IPS DF 4.7 (cell line): ENCODE measurements at regions not wholly inside any gene's neighbourhood (a gene's known extent, or its start where the extent isn't known, plus 50 kb on each side); places are given as distances from the start of the nearest gene placed in this dataset.

Source experiments
- DNase-seq: peaks from one replicate; pipeline ENCODE4 v3.0.0-alpha.2; 2013; ENCODE audit warnings: low spot score; ENCODE audit errors: extremely low read depth

- no peak for DNase-seq
Observed at GRCh38 chr1:157292809-157293564, 154.8 kb upstream of the ETV3 start.

GRCh38 chr1:157292302-157292701 lies 154.1 kb upstream of the ETV3 start:
- DNase-seq = no peak

GRCh38 chr1:157291083-157291482 lies 152.9 kb upstream of the ETV3 start:
- no peak for DNase-seq

- no peak for DNase-seq
Observed at GRCh38 chr1:157289424-157290105, 151.4 kb upstream of the ETV3 start.

- no peak for DNase-seq
Observed at GRCh38 chr1:157288996-157289395, 150.8 kb upstream of the ETV3 start.

GRCh38 chr1:157288492-157288891 lies 150.3 kb upstream of the ETV3 start:
- no peak for DNase-seq

GRCh38 chr1:157288006-157288405 lies 149.8 kb upstream of the ETV3 start:
- no peak for DNase-seq

- DNase-seq = no peak
Observed at GRCh38 chr1:157287462-157287861, 149.3 kb upstream of the ETV3 start.

GRCh38 chr1:157286646-157287420 lies 148.6 kb upstream of the ETV3 start:
- no peak for DNase-seq

- DNase-seq = no peak
Observed at GRCh38 chr1:157286096-157286495, 147.9 kb upstream of the ETV3 start.

- DNase-seq = no peak
Observed at GRCh38 chr1:157284451-157284850, 146.3 kb upstream of the ETV3 start.

- DNase-seq = no peak
Observed at GRCh38 chr1:157279802-157280140, 141.6 kb upstream of the ETV3 start.

- DNase-seq = no peak
Observed at GRCh38 chr1:157279138-157279801, 141.1 kb upstream of the ETV3 start.

- no peak for DNase-seq
Observed at GRCh38 chr1:157278383-157279137, 140.4 kb upstream of the ETV3 start.

- DNase-seq = no peak
Observed at GRCh38 chr1:157277913-157278312, 139.7 kb upstream of the ETV3 start.

GRCh38 chr1:157277281-157277680 lies 139.1 kb upstream of the ETV3 start:
- DNase-seq = no peak

- no peak for DNase-seq
Observed at GRCh38 chr1:157274698-157275534, 136.7 kb upstream of the ETV3 start.

GRCh38 chr1:157272729-157273524 lies 134.7 kb upstream of the ETV3 start:
- no peak for DNase-seq

GRCh38 chr1:157272264-157272663 lies 134.1 kb upstream of the ETV3 start:
- DNase-seq = no peak
